GM12801 (cell line): ENCODE measurements at regions not wholly inside any gene's neighbourhood (a gene's known extent, or its start where the extent isn't known, plus 50 kb on each side); places are given as distances from the start of the nearest gene placed in this dataset.

Experiments
- TF ChIP-seq, protein P1 (sequence below): IDR thresholded peaks from one replicate; pipeline ENCODE4 v1.5.1; 2011; ENCODE audit warnings: control low read depth; ENCODE audit not compliant: insufficient read length; ENCODE audit errors: extremely low read depth

DNA sequence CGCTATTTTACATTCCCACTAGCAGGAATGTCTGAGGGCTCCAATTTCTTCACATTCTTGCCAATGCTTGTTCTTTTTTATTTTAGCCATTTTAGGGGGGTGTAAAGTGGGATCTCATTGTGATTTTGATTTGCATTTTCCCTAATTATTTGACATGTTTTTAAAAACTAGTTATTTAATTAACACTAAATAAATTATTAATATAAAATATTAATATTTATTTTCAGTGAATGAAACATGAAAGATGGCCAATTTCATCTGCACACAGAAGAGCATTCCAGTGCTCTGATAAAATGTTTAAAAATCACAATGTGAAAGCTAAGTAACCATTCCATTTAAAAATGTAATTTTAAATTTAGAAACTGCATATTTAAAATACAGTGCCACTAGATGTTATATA is 322.2 kb upstream of the ZNF521 start:
- TF ChIP-seq, protein P1, sequence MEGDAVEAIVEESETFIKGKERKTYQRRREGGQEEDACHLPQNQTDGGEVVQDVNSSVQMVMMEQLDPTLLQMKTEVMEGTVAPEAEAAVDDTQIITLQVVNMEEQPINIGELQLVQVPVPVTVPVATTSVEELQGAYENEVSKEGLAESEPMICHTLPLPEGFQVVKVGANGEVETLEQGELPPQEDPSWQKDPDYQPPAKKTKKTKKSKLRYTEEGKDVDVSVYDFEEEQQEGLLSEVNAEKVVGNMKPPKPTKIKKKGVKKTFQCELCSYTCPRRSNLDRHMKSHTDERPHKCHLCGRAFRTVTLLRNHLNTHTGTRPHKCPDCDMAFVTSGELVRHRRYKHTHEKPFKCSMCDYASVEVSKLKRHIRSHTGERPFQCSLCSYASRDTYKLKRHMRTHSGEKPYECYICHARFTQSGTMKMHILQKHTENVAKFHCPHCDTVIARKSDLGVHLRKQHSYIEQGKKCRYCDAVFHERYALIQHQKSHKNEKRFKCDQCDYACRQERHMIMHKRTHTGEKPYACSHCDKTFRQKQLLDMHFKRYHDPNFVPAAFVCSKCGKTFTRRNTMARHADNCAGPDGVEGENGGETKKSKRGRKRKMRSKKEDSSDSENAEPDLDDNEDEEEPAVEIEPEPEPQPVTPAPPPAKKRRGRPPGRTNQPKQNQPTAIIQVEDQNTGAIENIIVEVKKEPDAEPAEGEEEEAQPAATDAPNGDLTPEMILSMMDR = no peak

DNA sequence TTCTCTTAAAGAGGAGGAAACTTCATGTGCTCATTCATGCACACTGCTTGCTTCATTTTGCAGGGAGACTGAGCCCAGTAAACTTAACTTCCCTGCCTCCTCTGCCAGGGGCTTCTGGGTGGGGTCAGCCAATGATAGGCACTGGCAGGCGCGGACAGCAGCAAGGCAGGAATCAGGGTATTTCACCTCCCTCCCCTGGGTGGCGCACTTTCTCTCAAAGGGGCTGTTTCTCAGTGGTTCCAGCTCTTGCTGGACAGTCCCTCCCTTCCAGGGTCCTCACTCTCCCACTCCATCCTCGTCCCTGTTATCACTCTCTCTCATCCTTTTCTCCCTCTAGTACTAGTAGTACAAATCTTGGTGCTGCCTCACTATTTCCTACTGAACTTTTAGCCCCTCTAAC is 320.5 kb upstream of the ZNF521 start:
- TF ChIP-seq, protein P1 = no peak

DNA sequence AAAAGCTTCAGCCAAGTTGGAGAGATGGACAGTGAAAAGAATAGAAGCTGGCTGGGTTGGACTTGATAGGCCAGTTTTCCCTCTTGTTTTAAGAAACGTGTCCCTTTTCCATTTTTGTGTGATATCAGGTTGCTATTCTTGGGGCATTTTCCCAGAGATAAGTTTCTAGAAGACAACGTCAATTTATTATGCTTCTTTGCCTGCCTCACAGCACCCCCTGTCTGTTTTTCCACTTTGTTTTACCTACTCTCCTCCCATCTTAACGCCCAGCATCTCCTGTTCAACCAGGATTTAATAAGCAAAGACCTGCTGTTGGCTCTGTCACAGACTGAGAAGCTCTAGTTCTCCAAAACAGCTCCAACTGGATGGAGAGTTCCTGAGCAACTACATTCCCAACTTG is 317.8 kb upstream of the ZNF521 start:
- TF ChIP-seq, protein P1 = no peak

DNA sequence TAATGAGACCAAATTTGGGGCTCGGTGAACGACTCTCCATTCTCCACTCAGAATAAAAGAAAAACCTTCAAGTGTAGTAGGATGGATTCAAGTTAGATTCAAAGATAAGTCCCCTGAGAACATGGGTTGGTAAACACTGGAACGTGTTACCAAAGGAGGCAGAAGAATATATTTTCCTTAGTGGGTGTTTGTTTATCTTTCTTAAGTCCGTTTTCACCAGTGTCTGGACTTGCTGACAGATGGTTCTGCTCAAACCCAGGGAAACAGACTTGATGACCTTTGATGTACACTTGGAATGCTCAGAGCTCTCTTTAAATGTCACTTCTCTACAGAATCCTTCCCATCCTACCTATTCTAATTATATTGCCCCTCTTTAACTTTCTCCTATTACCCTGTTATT is 310.3 kb upstream of the ZNF521 start:
- TF ChIP-seq, protein P1 = no peak

DNA sequence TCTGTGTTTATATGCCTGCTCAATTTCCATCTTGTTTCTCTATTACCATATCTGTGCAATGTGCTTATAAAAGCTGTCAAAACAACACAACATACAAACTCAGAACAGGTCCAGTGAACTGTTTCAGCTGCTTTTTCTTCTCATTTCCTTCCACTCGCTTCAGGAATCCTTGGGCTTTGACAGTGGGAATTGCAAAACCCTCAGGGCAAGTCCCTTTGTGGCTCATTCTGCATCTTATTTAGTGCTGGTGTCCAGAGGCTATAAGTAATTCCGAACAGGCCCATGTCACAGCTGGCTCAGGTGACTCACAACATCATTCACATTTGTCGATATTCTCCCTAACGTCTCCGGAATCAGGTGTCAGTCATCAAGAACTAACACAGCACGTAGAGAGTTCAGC is 309.9 kb upstream of the ZNF521 start:
- TF ChIP-seq, protein P1 = no peak

DNA sequence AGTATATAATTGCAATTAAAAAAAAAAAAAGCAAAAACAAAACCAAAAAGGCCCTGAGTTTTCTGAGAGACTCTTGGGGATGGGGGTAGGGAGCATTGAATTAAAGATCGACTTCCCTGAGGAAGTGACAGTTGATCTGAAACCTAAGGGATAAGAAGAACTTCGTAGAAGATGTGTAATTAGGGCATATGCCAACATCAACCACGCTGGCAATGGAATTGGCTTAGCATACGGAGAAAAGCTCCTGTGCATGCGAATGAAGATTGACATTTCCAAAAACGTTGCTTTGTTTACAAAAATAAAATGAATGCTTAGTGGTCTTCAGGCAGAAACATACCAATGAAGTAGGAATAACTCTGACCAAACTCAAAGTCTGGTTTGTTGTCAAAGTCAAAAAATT is 307.6 kb upstream of the ZNF521 start:
- TF ChIP-seq, protein P1 = no peak

DNA sequence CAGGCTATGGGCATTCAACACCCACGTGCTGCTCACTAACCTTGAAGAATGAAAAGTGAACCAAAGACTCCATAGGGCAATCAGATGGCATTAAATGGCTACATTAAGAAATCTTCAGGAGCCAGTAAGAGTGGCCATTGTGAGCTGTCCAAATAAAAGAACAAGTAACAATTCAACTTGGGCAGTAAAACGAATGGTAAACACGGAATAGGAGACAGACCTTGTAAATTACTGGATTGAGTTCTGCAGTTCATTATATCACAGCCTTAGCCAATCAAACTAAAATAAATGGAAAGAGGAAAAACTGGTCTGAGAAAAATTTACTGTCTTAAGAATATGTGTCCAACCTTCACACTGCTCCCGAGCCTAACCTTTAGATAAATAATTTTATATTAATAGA is 306.5 kb upstream of the ZNF521 start:
- TF ChIP-seq, protein P1 = no peak

DNA sequence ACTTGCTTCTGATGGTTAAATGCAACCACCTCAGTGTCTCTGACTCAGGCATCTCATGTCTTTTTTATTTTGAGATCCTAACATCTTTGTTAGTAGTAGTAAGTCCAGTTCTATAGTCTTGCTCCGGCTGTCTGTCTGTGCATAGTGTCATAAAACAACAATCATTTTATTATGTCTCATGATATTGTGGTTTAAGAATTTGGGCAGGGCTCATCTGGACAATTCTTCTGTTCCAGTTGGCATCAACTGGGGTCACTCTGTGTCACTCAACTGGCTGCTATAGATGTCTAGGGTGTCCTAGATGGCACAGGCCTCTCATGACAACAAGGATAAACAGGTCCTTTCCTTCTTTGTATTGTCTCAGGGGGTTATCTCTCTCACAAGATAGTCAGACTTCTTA is 299.6 kb upstream of the ZNF521 start:
- TF ChIP-seq, protein P1 = no peak
